Activated T-cell treated with anti-CD3 and anti-CD28 coated beads for 4 hours (primary cell): ENCODE measurements at regions not wholly inside any gene's neighbourhood (a gene's known extent, or its start where the extent isn't known, plus 50 kb on each side); places are given as distances from the start of the nearest gene placed in this dataset.

Experiments used
- DNase-seq: peaks from one replicate; pipeline ENCODE4 v3.0.0-alpha.2; 2020

DNA sequence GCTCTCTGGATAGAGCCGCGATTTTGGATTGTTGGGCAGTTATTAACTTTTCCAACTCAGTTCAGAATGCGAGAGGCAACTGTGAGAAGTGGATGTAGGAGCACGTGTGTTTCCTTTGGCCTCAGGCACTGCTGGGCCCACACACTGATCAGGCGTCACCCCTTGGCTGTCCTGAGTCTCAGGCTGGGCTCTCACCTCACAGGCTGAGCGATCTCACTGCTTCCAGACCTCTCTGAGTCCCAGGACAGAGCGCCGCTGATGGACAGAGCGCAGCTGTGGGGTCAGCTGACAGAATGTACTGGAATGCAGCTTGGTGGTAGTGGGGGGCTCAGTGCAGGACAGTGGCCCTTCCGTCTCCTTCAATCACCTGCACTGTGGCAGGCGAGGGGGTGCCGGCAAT is 516.2 kb downstream of the TBC1D22A start:
- no peak for DNase-seq

DNA sequence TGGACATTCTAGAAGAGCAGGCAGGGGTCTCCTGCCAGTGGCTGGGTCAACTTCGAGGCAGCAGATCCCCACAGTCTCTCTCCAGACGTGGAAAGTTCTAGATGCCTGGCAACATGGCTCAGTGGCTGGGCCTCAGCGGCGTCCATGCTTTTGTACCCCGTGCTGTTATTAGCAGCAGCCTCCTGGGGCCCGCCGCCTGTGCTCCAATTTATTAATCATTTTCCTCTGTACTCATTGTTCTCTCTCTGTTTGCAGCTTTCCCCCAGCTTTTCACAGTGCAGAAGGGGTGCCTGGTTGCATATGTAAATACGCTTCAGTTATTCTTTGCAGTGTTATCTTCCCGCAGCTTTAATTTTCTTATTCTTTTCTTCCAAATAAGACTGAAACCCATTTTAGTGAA is 515.1 kb downstream of the TBC1D22A start:
- DNase-seq: no peak

DNA sequence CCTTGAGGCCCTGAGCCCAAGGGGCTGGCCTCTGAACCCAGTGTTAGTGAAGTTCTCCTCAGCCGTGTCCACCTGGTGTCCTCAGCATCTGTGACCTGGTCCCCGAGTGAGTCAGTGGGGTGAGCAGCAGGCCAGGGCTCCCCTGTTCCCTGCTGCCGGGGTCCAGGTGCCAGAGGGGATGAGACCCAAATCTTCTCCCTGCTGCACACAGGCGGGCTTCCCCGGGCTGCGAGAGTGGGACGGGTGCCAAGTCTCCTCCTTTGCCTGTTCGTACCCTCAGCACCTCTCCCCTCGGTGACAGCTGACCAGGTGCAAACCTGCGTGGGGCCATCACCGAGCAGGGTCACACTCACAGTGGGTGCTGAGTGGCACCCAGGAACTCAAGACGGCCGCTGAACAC is 514.5 kb downstream of the TBC1D22A start:
- no peak for DNase-seq

DNA sequence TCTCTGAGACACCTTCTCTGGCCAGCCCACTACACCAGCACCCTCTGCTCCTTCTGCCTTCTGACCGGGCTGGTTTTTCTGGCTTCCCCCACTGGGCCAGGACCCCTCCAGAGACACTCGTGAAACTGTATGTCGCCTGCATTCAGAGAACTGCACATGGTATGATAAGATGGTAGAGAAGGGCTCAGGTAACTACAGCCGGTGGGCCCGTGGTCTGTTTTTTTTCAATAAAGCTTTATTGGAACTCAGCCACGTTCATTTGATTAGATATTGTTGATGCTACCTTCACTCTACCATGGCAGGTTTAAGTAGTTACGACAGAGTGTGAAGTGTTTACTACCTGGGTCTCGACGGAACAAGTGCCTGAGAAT is 514.0 kb downstream of the TBC1D22A start:
- DNase-seq: no peak

DNA sequence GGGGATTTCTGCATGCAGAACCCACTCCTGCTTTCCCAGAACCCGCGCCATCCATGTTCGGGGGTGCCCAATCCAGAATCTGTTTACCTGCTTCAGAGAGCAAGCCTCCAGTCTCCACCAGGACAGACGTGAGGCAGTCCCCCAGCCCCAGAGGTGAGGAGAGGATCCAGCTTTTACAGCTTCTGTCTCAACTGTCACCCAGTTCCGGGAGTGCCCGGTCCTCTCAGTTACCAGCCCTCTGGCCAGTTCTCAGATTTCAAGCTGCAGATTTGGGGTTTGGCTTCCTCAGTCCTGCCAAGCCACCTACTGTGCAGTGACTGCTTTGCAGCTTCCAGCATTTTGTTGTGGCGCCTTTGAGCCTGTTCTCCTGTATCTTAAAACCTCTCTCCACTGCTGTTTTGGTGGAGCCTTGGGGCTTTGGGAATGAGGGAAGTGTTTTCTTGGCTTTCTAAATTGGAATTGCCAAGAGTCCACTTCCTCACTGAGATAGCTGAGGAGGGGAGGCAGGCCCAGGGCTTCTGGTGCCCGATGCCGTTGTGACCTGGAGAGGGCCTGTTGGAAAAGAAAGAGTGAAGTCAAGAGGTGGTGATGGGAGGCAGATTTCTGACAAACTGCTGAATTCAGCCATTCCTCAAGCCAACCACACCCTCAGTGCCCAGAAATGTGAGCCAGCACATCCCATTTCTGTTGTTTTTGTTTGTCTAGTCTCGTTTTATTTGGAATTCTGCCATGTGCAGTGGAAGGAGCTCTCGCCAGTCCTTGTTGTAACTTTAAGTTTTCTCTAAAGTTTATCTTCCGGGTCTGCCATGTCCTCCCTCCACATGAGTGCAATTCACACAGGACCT is 513.4 kb downstream of the TBC1D22A start:
- DNase-seq: no peak

DNA sequence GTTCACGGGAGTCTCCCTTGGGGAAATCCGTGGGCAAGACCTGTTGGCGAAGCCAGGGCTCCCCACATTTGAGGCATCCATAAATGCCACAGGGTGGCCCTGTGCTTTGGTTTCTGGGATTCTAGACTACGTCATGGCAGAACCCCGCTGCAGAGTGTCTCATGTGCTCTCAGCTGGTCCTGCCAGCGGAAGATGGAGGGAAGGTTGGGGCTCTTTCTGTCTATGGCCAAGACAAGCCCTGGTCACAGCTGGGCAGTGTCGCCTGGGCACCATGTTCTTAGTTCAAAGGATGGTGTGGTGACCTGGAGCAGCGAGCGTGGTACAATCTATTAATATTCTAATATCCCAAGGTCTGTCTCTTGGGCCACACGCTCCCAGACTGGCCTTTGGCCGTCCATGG is 511.7 kb downstream of the TBC1D22A start:
- no peak for DNase-seq

DNA sequence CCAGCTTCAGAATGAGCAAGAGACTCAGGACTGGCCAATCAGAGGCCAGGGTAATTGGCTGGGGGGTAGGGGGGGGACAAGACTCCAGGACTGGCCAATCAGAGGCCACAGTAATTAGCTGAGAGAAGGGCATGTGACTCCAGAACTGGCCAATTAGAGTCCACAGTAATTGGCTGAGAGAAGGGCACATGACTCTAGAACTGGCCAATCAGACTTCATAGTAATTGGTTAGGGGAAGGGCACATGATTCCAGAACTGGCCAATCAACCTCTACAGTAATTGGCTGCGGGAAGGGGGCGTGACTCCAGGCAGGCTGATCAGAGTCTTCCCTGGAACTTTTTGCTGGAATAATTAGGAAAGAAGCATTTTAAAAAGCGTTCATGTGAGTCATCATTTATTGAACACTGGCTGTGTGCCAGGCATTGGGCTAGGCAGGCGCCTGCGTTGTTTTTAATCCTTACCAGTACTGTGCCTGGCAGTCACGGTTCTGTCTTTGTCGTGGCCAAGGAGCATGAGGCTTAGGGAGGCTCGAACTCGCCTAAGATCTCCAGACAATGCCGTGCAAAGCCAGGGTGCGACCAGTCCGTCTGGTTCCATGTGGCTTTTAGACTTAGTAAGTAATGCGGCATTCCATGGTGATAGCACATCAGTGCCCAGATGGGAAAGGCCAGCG is 508.1 kb downstream of the TBC1D22A start:
- DNase-seq: no peak

DNA sequence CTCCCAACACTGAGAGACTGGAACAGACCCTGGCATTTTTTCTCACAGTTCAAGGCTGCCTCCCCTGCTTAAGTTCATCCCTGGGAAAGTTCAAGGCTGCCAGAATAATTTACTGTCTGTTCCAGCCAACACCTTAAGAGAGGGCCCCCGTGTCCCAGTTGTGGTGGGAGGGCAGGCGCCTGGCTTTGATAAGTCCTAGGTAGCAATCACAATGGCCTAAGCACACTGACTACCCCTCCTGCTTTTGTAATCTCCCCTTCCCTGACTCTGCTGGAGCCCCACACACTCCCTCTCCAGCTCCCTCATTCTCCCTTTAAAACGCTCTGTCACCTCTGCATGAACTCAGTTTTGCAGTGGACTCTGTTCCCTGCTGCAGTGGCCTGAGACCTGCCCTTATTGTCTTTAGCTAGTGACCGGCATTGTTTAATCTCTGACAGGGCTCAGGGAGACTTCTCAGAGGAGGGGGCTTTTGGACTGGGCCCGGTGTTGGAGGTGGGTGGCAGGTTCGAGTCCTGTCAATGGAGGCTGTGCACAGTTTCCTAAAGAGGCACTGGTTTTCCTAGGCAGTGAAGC is 507.2 kb downstream of the TBC1D22A start:
- no peak for DNase-seq

DNA sequence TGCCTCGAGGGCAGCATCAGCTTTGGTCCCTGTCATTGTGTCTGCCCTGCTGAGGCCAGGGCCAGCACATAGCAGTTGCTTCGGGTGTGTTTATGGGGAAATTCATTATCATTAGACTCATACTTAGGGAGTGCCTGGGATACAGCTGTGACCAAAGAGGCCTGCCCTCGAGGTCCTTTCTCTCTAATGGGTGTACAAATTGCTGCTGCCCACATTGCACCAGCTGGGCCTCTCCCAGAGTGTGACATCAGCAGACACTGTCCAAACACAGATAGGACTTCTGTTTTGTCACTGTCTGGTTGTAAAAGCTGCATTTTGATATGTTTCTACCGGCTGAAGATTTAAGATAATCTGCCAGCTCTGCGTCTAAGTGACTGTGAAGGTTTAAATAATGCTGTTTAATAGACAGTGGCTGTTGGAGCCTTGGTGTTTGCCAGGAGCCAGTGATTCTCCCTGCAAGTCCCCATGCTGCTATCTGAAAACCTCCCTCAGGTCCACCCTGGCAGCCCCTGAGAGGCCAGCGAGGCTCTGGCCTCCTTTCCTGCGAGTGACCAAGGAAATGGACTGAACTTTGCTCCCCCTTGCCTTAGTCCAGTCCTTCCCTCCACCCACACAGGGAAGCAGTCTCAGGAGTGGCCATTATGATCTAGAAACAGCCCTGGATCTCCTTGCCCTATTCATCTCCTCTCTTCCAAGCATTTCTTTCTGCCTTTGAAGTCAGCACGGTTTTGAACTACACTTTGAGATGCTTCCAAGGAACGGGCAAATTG is 505.2 kb downstream of the TBC1D22A start:
- no peak for DNase-seq

DNA sequence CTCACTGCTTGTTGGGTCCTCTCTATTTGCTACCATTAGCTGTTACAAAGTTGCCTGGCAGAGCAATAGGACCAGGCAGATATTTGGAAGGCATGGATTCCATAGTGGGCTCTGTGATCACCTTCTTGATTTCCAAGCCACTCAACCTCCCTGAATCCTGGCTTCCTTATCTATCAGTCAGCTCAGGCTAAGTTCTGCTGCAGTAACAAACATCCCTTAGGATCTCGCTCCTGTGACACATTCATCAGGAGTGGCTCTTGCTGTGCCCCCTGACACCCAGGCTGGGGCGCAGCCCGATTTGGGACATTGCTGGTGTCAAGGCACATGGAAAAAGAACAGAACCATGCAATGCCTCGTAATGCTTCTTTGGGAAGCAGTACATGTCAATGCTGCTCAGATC is 503.9 kb downstream of the TBC1D22A start:
- DNase-seq: no peak

DNA sequence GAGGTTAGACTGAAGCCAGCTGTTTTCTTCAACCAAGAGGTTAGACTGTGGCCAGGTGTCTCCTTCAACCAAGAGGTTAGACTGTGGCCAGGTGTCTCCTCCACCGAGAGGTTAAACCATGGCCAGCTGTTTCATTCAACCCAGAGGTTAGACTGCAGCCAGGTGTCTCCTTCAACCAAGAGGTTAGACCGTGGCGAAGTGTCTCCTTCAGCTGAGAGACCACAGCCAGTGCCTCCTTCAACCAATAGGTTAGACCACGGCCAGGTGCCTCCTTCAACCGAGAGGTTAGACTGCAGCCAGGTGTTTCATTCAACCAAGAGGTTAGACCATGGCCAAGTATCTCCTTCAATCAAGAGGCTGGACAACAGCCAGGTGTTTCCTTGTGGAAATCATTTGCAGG is 498.1 kb downstream of the TBC1D22A start:
- DNase-seq: no peak

DNA sequence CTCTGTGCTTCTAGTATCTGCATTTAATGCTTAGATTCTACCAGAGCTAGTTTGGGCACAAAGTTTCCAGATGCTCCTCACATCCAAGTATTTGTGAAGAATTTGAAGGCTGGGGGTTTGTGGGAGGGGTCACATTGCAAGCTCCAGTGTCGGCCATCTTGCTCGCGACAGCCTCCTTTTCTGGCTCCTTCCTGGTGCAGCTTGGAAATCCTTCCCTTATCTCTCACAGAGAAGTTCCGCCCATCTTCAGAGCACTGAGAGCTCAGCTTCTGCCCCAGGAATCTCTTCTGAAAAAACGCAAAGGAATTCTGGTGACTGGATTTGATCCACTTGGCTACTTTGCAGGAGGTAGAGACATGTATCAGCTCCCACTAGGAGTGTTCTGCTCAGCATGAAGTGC is 497.5 kb downstream of the TBC1D22A start:
- DNase-seq: no peak

DNA sequence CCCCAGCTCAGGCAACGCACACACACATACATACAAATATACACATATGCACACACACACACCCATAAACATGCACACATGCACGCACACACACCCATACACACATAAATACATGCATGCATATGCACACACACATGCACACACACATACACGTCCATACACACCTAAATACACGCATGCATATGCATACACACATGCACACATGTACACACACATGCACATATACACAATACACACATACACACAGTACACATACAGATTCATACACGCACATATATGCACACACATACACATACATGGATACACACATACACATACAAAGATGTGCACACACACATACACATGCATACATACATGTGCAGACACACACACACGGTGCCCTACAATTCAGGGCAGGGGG is 496.6 kb downstream of the TBC1D22A start:
- no peak for DNase-seq

DNA sequence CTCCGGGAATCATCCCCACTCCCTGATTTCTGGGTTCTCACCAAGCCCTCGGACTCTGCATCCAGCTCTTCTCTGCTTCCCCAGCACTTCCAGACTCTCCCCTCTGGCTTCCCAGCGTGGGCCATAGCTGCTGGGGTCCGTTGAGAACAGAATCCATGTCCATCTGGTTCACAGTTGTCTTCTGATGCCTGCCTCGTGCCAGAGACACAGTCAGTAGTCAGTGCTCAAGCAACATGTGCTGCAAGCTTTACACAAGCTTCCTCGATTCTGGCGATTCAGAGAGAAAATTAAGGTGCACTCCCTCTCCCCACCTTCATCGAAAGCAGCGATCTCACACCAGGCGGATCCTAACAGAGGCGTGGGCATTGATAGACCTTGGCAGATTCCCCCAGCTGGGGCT is 495.5 kb downstream of the TBC1D22A start:
- DNase-seq: no peak

DNA sequence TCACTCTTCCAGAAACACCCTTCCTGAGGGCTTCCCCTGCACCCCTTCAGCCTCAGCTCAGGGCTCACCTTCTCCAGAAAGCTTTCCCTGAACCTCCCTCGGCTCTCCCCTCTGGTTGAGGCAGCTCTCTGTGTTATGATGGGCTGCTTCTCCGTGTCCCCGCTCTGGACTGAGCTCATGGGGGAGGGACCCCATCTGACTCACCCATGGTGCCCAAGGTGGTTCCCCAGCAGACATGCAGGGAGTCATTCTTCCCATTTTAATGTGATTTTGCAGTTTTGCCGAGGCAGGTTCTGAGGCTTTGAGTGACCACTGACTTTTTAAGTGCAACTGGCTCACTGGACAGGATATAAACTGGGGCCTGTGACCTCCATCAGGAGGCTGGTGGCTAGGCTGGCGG is 495.1 kb downstream of the TBC1D22A start:
- no peak for DNase-seq

DNA sequence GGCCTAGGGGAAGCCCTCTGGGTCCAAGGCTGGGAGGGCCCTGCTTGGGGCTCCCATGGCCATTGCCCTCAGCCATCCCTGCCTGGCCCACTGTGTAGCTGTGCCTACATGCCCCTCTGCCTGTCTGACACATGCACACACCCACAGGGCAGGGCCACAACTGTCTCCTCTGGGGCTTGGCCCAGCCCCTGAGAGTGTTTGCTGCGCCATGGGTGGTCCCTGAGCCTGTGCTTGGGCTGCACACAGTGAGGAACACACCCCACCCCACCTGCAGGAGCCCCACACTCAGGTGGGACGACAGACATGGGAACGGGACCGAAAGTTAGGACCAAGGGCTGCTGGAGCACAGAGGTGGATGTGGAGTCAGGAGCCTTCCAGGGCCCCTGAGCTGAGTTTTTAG is 489.5 kb downstream of the TBC1D22A start:
- no peak for DNase-seq

DNA sequence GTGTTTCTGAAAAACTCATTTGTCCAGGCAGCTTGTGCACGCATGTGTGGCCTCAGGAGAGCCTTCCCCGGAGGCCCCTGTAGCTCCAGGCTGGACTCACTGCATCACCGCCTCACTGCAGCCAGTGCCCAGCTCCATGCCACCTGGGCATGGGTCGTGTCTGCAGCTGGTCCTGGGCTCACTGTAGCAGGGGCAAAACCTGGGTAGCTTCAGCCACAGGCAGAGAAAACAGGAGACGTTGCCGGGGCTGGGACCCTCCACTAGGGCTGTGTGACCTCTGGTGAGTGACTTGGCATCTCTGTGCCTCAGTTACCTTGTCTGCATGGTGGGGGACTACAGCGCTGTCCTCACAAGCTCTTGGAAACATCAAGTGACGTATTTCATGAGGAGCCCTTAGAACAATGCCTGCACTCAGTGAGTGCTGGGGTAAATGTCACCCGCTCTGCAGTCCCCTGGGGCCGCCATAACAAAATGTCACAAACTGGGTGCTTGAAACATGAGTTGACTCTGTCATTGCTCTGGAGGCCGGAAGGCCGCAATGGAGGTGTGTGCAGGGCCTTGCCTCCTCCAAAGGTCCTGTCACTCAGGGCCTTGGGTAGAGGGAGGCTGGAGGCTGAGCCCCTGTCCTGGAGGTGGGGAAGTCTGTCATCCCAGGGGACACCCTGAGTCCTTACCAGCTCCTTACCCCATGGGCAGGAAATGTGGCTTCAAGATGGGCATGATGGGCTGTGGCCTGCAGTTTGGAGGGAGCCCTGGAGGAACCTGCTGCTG is 488.7 kb downstream of the TBC1D22A start:
- DNase-seq: no peak

DNA sequence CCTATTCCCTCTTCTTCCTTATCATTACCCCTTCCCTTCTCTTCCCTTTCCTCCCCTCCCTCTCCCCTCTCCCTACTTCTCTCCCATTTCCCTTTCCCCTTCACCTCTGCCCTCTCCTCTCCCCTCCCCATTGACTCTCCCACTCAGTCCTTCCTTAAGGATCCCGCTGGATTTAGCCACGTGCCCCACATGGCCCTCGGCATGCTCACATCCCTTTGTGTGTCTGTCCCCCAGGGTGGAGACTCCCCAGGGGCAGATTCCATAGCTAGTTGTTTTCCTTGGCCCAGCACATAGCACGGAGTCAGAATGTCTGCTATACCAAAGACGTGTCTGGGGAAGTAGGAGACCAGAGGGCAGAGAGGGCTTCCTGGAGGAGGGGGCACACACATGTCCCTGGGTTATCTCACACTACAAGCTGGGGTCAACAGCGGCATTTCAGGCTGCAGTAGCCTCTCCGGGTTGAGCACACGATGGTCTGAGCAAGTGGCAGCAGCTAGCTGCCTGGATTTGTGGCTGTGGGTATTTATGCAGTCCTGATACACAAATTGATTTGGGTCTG is 487.0 kb downstream of the TBC1D22A start:
- no peak for DNase-seq

DNA sequence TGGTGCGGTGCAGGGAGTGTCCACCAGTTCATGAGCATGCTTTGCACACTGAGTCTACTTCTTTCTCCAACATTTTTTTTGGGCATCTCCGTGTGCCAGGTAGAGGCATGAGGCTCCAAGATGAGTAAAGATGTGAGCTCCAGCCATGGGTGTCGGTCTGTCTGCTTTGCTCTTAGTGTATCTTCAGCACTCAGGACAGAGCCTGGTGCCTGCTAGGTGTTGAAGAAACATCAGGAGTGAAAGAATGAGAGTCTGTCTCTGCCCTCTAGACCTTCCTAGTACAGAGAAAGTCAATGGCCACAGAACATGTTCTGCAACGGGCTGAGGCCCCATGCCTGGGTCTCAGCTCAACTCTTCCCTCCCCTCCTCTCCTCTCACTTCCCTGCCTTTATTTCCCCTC is 486.5 kb downstream of the TBC1D22A start:
- DNase-seq: no peak

DNA sequence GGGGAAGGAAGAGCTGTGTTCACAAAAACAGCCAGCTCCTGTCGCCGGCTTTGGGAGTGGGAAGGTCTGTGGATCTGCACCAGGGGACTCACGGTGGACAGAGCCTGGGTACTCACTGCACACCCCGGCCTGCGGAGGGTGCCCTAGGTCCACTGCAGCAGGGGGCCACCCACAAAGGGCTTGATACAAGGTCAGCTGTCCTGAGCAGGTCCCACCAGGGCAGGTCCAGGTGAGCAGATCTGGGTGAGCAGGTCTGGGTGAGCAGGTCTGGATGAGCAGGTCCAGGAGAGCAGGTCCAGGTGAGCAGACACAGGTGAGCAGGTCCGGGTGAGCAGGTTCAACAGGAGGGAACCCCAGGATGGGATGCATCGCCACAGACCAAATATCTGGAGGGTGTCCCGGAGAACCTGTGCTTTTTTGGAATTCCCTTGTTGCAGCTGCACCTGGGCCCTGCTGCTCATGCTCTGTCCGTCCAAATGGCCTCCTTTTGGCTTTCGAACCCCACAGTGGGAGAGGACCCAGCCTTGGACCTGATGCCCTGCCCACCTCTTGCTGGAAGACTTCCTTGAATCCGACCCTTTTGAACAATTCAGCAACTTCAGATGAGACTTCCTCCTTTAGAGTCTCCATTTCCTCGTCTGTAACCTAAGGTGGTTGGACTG is 485.3 kb downstream of the TBC1D22A start:
- no peak for DNase-seq

DNA sequence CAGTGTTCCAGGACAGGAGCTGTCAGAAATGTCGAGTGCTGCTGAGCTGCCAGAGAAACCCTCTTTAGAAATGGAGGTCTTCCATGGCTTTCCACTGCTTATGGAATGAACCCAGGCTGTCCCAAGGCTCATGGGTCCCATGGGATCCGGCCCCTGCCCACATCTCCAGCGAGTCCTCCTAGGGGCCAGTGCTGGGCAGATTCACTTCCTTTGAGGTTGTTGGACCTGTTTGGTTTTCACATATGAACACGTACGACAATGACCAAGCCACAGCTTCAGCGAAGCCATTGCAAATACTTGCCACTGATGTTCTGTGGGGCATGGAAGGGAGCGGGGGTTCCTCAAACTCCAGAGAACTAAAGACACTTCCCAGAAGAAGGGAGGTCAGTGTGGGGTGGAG is 483.3 kb downstream of the TBC1D22A start:
- DNase-seq: no peak

DNA sequence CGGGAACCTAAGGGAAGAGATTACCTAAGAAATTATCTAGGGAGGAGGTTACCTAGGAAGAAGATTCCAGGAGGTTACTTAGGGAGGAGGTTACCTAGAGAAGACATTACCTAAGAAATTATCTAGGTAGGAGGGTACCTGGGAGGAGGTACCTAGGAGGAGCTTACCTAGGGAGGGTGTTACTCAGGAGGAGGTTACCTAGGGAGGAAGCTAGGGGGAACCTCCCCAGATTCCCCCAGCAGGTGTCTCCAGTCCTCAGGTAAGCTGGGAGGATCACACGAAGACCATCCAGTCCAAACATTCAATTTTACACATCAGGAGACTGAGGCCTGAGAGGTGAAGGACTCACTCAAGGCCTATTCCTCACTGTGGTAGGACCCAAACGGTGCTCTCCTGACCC is 482.8 kb downstream of the TBC1D22A start:
- no peak for DNase-seq
